DND-41 (cell line): ENCODE measurements at regions not wholly inside any gene's neighbourhood (a gene's known extent, or its start where the extent isn't known, plus 50 kb on each side); places are given as distances from the start of the nearest gene placed in this dataset.

Experiments used
- EZH2 ChIP-seq: IDR thresholded peaks from 3 replicates; pipeline ENCODE4 v1.6.1; 2012; ENCODE audit warnings: borderline replicate concordance, low read depth, mild to moderate bottlenecking, moderate library complexity, low read length, inconsistent platforms; ENCODE audit not compliant: severe bottlenecking
- TF ChIP-seq, protein P1 (sequence below): IDR thresholded peaks from 2 replicates; pipeline ENCODE4 v1.5.1; 2012; ENCODE audit warnings: borderline replicate concordance, low read length, moderate library complexity, mild to moderate bottlenecking; ENCODE audit not compliant: poor library complexity, severe bottlenecking; ENCODE audit errors: extremely low read depth

DNA sequence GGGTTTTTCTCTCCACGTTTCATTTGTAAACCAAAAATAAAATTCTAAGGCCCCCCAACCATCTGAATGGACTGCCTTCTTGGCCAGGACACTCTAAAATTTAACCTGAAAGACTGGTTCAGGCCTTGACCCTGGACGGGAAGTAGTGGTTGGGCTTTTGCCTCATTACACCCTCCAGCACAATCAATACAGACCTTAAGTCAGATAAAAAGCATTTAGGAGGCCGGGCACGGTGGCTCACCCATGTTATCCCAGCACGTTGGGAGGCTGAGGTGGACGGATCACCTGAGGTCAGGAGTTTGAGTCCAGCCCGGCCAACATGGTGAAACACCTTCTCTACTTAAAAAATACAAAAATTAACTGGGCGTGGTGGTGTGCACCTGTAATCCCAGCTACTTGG, 91.6 kb upstream of the PPP1R26 start:
- TF ChIP-seq, protein P1, sequence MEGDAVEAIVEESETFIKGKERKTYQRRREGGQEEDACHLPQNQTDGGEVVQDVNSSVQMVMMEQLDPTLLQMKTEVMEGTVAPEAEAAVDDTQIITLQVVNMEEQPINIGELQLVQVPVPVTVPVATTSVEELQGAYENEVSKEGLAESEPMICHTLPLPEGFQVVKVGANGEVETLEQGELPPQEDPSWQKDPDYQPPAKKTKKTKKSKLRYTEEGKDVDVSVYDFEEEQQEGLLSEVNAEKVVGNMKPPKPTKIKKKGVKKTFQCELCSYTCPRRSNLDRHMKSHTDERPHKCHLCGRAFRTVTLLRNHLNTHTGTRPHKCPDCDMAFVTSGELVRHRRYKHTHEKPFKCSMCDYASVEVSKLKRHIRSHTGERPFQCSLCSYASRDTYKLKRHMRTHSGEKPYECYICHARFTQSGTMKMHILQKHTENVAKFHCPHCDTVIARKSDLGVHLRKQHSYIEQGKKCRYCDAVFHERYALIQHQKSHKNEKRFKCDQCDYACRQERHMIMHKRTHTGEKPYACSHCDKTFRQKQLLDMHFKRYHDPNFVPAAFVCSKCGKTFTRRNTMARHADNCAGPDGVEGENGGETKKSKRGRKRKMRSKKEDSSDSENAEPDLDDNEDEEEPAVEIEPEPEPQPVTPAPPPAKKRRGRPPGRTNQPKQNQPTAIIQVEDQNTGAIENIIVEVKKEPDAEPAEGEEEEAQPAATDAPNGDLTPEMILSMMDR: no peak
- TF ChIP-seq EZH2: no peak
